Neutrophil (primary cell): ENCODE measurements at regions not wholly inside any gene's neighbourhood (a gene's known extent, or its start where the extent isn't known, plus 50 kb on each side); places are given as distances from the start of the nearest gene placed in this dataset.

Experiments used
- H3K27ac ChIP-seq: fragments of 200-600 bp; sonication (generic); 2 replicates; pipeline ENCODE4 v1.5.1; 2016; ENCODE audit warnings: mild to moderate bottlenecking, moderate library complexity
- H3K27me3 ChIP-seq: fragments of 200-600 bp; sonication (generic); 2 replicates; pipeline ENCODE4 v1.6.0; 2016; ENCODE audit warnings: mild to moderate bottlenecking
- H3K36me3 ChIP-seq: fragments of 200-600 bp; sonication (generic); 2 replicates; pipeline ENCODE4 v1.5.1; 2017
- H3K4me1 ChIP-seq, 2 experiments: fragments of 200-600 bp in 1 of 2; sonication (generic) in 1 of 2; 1 replicate in 1 of 2; 2 replicates in 1 of 2; pipeline versions ENCODE4 v1.5.1 to v1.6.1; 2013 to 2016; ENCODE audit warnings: low read depth in 1 of 2, low read length in 1 of 2, mild to moderate bottlenecking in 1 of 2, moderate library complexity in 1 of 2; ENCODE audit not compliant: control insufficient read depth in 1 of 2, insufficient read depth in 1 of 2
- H3K4me3 ChIP-seq, 2 experiments: fragments of 200-600 bp in 1 of 2; sonication (generic) in 1 of 2; 1 replicate in 1 of 2; 2 replicates in 1 of 2; pipeline ENCODE4 v1.5.1; 2013 to 2016; ENCODE audit warnings: low read depth in 1 of 2, low read length in 1 of 2, mild to moderate bottlenecking in 1 of 2, moderate library complexity in 1 of 2
- H3K9me3 ChIP-seq: fragments of 200-600 bp; sonication (generic); 2 replicates; pipeline ENCODE4 v1.5.1; 2016
- TF ChIP-seq, protein P1 (sequence below): fragments of 200-600 bp; sonication (generic); IDR thresholded peaks from 2 replicates; pipeline ENCODE4 v1.5.1; 2016; ENCODE audit warnings: antibody characterized with exemption

DNA sequence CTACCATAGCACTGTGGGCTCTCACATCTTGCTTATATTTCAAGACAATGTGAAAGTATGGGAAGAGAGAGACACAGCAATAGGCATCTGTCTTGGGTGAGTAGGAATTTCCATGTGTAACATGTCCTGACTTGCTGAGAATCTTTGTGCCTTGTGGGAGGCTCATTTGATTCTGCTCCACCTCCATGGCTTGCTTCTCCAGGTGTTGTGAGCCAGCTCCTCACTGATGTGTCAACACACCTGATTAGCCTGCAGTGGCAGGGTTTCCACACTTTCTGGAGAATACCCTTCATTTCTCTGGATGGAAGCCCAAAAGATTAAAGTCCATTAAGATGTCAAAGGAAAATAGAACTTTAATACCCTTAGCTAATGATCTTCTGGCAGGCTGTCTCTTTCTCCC lies 613.6 kb downstream of the ZNF608 start:
- Histone ChIP-seq H3K9me3 (no peaks in the 10 kb centered on the region), H3K27me3 (no peaks in the 10 kb centered on the region), H3K4me3 (no peak overlapping the region), H3K27ac (no peak overlapping the region), H3K36me3 (no peaks in the 10 kb centered on the region), H3K4me1 (no peaks in the 10 kb centered on the region)
- TF ChIP-seq, protein P1, sequence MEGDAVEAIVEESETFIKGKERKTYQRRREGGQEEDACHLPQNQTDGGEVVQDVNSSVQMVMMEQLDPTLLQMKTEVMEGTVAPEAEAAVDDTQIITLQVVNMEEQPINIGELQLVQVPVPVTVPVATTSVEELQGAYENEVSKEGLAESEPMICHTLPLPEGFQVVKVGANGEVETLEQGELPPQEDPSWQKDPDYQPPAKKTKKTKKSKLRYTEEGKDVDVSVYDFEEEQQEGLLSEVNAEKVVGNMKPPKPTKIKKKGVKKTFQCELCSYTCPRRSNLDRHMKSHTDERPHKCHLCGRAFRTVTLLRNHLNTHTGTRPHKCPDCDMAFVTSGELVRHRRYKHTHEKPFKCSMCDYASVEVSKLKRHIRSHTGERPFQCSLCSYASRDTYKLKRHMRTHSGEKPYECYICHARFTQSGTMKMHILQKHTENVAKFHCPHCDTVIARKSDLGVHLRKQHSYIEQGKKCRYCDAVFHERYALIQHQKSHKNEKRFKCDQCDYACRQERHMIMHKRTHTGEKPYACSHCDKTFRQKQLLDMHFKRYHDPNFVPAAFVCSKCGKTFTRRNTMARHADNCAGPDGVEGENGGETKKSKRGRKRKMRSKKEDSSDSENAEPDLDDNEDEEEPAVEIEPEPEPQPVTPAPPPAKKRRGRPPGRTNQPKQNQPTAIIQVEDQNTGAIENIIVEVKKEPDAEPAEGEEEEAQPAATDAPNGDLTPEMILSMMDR: no peak

GRCh38 chr5:124131466-124131865 lies 615.0 kb downstream of the ZNF608 start:
- H3K4me1 ChIP-seq: no peaks in the 10 kb centered on the region
- H3K36me3 ChIP-seq: no peaks in the 10 kb centered on the region
- TF ChIP-seq, protein P1: no peak
- H3K27me3 ChIP-seq: no peaks in the 10 kb centered on the region
- peaks cover 2% of the 10 kb centered on the region for H3K9me3 ChIP-seq
- H3K27ac ChIP-seq: no peak overlapping the region
- H3K4me3 ChIP-seq: no peak overlapping the region

GRCh38 chr5:124130816-124131215 lies 615.6 kb downstream of the ZNF608 start:
- Histone ChIP-seq H3K36me3 (no peaks in the 10 kb centered on the region), H3K9me3 (peaks cover 2% of the 10 kb centered on the region), H3K4me3 (no peak overlapping the region), H3K4me1 (no peaks in the 10 kb centered on the region), H3K27ac (no peak overlapping the region), H3K27me3 (no peaks in the 10 kb centered on the region)
- TF ChIP-seq, protein P1: no peak

DNA sequence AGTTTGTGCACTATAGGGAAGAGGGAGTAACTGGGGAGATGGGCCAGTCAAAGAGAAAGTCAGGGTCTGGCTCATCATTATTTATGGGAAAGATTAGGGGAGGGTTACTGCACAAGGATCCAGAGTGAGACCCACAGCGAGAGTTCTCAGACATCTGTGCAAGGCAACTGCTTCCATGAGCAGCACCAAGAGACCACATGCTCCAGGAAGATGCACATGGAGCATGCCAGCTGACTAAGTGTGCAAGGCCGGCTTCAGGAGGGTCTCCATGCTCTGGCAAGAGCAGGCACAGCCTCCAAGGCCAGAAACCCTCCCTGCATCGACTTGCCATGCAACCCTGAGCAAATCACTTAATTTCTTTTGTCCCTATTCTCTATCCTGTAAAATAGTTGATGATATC lies 616.9 kb downstream of the CSNK1G3 start:
- H3K9me3 ChIP-seq: peaks cover 2% of the 10 kb centered on the region
- H3K36me3 ChIP-seq: no peaks in the 10 kb centered on the region
- no peaks in the 10 kb centered on the region for H3K4me1 ChIP-seq
- no peak overlapping the region for H3K27ac ChIP-seq
- no peak overlapping the region for H3K4me3 ChIP-seq
- H3K27me3 ChIP-seq: no peaks in the 10 kb centered on the region
- TF ChIP-seq, protein P1: no peak

DNA sequence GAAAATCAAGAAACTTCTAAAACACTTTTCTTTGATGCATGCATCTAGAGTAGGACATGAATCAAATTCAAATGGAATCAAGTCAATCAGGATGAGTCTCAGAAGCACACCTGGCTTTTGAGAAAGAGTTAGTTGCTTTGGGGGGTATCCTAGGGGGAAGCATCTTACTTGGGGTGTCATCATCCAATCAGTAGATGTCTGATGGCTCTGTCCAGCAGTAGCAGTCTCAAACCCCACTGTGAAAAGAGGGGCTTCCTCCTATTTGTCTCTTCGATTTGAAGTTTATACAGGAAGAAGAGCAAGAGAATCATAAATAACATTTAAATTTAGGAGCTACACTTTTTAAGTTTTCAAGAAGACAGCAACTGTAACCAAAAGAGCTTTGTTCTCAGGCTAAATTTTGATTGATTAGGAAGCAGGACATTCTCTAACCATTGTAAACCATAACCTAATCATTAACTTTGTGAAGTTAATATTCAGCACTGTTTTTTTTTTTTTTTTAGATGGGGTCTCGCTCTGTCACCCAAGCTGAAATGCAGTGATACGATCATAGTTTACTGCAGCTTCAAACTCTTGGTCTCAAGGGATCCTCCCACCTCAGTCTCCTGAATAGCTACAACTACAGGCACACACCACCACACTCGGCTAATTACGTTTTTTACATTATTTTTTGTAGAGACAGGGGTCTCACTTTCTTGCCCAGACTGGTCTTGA lies 614.7 kb downstream of the CSNK1G3 start:
- H3K27me3 ChIP-seq: no peaks in the 10 kb centered on the region

More for the DNA sequence above, 614.7 kb downstream of the CSNK1G3 start:
- Histone ChIP-seq H3K36me3 (no peaks in the 10 kb centered on the region), H3K27ac (no peak overlapping the region), H3K9me3 (peaks cover 2% of the 10 kb centered on the region), H3K4me1 (no peaks in the 10 kb centered on the region), H3K4me3 (no peak overlapping the region)
- TF ChIP-seq, protein P1: no peak
